B cell (primary cell): ENCODE measurements at regions not wholly inside any gene's neighbourhood (a gene's known extent, or its start where the extent isn't known, plus 50 kb on each side); places are given as distances from the start of the nearest gene placed in this dataset.

Experiments
- ATAC-seq: fragments of 200-7000 bp; cut with Tn5 transposase; one replicate; pipeline ENCODE4 v1.10.0; 2021; ENCODE audit warnings: low read depth, mild to moderate bottlenecking, moderate number of reproducible peaks, moderate library complexity
- CTCF ChIA-PET: fragments of 350-600 bp; sonication (Branson Sonifier 250); formaldehyde crosslinking; loops from one replicate; lab custom pipeline; 2021; ENCODE audit warnings: antibody characterized with exemption, inconsistent platforms; lab: Charles Lee
- POLR2A ChIA-PET: fragments of 350-600 bp; sonication (Branson Sonifier 250); formaldehyde crosslinking; loops from one replicate; lab custom pipeline; 2021; ENCODE audit warnings: antibody characterized with exemption; lab: Charles Lee
- DNase-seq: peaks from one replicate; pipeline ENCODE4 v3.0.0; 2013
- H2AFZ ChIP-seq: 2 replicates; pipeline ENCODE4 v1.6.1; 2012; ENCODE audit warnings: mild to moderate bottlenecking, low read depth, low read length; ENCODE audit not compliant: insufficient read depth, poor library complexity, severe bottlenecking
- H3K27ac ChIP-seq, 2 donors: 1 replicate in 1 of 2; 2 replicates in 1 of 2; pipeline ENCODE4 v1.5.1; 2012 to 2013; ENCODE audit warnings: low read length in 2 of 2, mild to moderate bottlenecking in 2 of 2, moderate library complexity in 1 of 2
- H3K27me3 ChIP-seq, 4 experiments: fragments of 200-600 bp in 1 of 4; sonication (generic) in 1 of 4; replicated peaks in 1 of 4; 1 replicate in 2 of 4; 2 replicates in 2 of 4; pipeline versions ENCODE4 v1.6.1 to v1.7.0; 2013 to 2016; ENCODE audit warnings: low read length in 3 of 4, mild to moderate bottlenecking in 2 of 4, mixed read lengths in 1 of 4, moderate library complexity in 1 of 4; ENCODE audit not compliant: insufficient read depth in 4 of 4, control insufficient read depth in 3 of 4; ENCODE audit errors: control extremely low read depth in 1 of 4
- H3K36me3 ChIP-seq, 2 experiments: replicated peaks in 1 of 2; 1 replicate in 1 of 2; 2 replicates in 1 of 2; pipeline versions ENCODE4 v1.6.1 to v1.7.1; 2013; ENCODE audit warnings: low read length in 1 of 2; ENCODE audit not compliant: insufficient read depth in 2 of 2, control insufficient read depth in 1 of 2; ENCODE audit errors: control extremely low read depth in 1 of 2, extremely low read depth in 1 of 2
- H3K4me1 ChIP-seq, 2 donors: fragments of 200-600 bp in 1 of 2; sonication (generic) in 1 of 2; 1 replicate in 1 of 2; 2 replicates in 1 of 2; pipeline versions ENCODE4 v1.5.1 to v1.6.1; 2013 to 2017; ENCODE audit warnings: low read length in 2 of 2; ENCODE audit not compliant: control insufficient read depth in 2 of 2, insufficient read depth in 2 of 2
- H3K4me2 ChIP-seq: replicated peaks from 2 replicates; pipeline ENCODE3; 2012; ENCODE audit warnings: mild to moderate bottlenecking, low read depth, low read length; ENCODE audit not compliant: poor library complexity, severe bottlenecking
- H3K4me3 ChIP-seq, 5 experiments: fragments of 200-600 bp in 1 of 5; sonication (generic) in 1 of 5; 1 replicate in 3 of 5; 2 replicates in 2 of 5; pipeline versions ENCODE4 v1.5.1 to v1.7.0; 2011 to 2016; ENCODE audit warnings: low read length in 4 of 5, mild to moderate bottlenecking in 4 of 5, low read depth in 2 of 5, control low read depth in 1 of 5, moderate library complexity in 1 of 5; ENCODE audit not compliant: insufficient read depth in 1 of 5; ENCODE audit errors: control extremely low read depth in 1 of 5, extremely low read depth in 1 of 5
- H3K79me2 ChIP-seq: fragments of 200-600 bp; sonication (generic); one replicate; pipeline ENCODE4 v1.6.0; 2016; ENCODE audit warnings: low read length; ENCODE audit not compliant: control insufficient read depth, insufficient read depth
- H3K9ac ChIP-seq: fragments of 200-600 bp; sonication (generic); 2 replicates; pipeline ENCODE4 v1.6.1; 2017; ENCODE audit warnings: mild to moderate bottlenecking, low read length, moderate library complexity
- H3K9me3 ChIP-seq, 3 donors: one replicate each; pipeline versions ENCODE4 v1.6.1 to v1.7.1; 2013; ENCODE audit warnings: low read length in 2 of 3; ENCODE audit not compliant: control insufficient read depth in 2 of 3, insufficient read depth in 1 of 3; ENCODE audit errors: control extremely low read depth in 1 of 3
- H4K20me1 ChIP-seq: 2 replicates; pipeline ENCODE4 v1.6.0; 2012; ENCODE audit warnings: mild to moderate bottlenecking, low read length; ENCODE audit not compliant: insufficient read depth, control insufficient read depth, poor library complexity, severe bottlenecking
- H3K27ac Mint-ChIP-seq: one replicate; pipeline ENCODE4 v1.8.0; 2021; ENCODE audit warnings: mixed read lengths
- H3K27me3 Mint-ChIP-seq: one replicate; pipeline ENCODE4 v1.8.0; 2021; ENCODE audit warnings: mixed read lengths
- H3K4me1 Mint-ChIP-seq: one replicate; pipeline ENCODE4 v1.8.0; 2021; ENCODE audit warnings: mixed read lengths
- H3K4me3 Mint-ChIP-seq: one replicate; pipeline ENCODE4 v1.8.0; 2021; ENCODE audit warnings: mixed read lengths
- H3K9me3 Mint-ChIP-seq: one replicate; pipeline ENCODE4 v1.8.0; 2022; ENCODE audit warnings: mixed read lengths; ENCODE audit not compliant: insufficient read depth
- CTCF ChIP-seq: fragments of 200-600 bp; IDR thresholded peaks from one replicate; pipeline ENCODE4 v1.8.0; 2022; ENCODE audit warnings: antibody characterized with exemption, mild to moderate bottlenecking
- EZH2 ChIP-seq: IDR thresholded peaks from 2 replicates; pipeline ENCODE4 v1.6.1; 2012; ENCODE audit warnings: borderline replicate concordance, low read depth, mild to moderate bottlenecking, moderate library complexity, low read length; ENCODE audit not compliant: insufficient read depth, poor library complexity, severe bottlenecking
- WGBS: methylation state at CpG from one replicate; pipeline ENCODE4 v1.1.5; 2013; ENCODE audit warnings: missing lambda C conversion rate; ENCODE audit not compliant: insufficient coverage; 5-methylcytosine and 5-hydroxymethylcytosine counted together
- intact Hi-C: fragments of 100-400 bp; cut with micrococcal nuclease; formaldehyde crosslinking; loops from one replicate; pipeline ENCODE4 v1.10.0; 2022

GRCh38 chr15:97482521-97482920 lies 478.0 kb upstream of the ARRDC4 start:
- H3K27ac Mint-ChIP-seq: no peak overlapping the region
- no peaks in the 10 kb centered on the region for H3K36me3 ChIP-seq
- no peak overlapping the region for H3K9ac ChIP-seq
- peaks cover 5% of the 10 kb centered on the region for H3K9me3 Mint-ChIP-seq
- intact Hi-C loops: no loop called here
- H3K4me2 ChIP-seq: no peak overlapping the region
- H3K27me3 ChIP-seq: no peaks in the 10 kb centered on the region
- H3K4me1 ChIP-seq: no peaks in the 10 kb centered on the region
- no peak overlapping the region for H2AFZ ChIP-seq
- H4K20me1 ChIP-seq: no peaks in the 10 kb centered on the region
- CTCF ChIA-PET: no interaction called here
- no peaks in the 10 kb centered on the region for H3K27me3 Mint-ChIP-seq
- peaks cover 0 to 6% (median 1%) of the 10 kb centered on the region in 3 donors for H3K9me3 ChIP-seq
- H3K4me3 Mint-ChIP-seq: no peak overlapping the region
- no peak overlapping the region for H3K27ac ChIP-seq
- no peaks in the 10 kb centered on the region for H3K4me1 Mint-ChIP-seq
- TF ChIP-seq EZH2 (no peak), CTCF (no peak)
- WGBS: no CpG with 5 or more reads among the region's 3 CpGs
- POLR2A ChIA-PET: no interaction called here
- DNase-seq (no peak), ATAC-seq (no peak)
- no peak overlapping the region for H3K4me3 ChIP-seq
- no peaks in the 10 kb centered on the region for H3K79me2 ChIP-seq

- TF ChIP-seq EZH2 (no peak), CTCF (no peak)
- no peak overlapping the region for H3K9ac ChIP-seq
- H3K4me3 ChIP-seq: no peak overlapping the region
- no CpG with 5 or more reads among the region's 21 CpGs for WGBS
- no peak overlapping the region for H2AFZ ChIP-seq
- Mint-ChIP-seq H3K27ac (no peak overlapping the region), H3K27me3 (no peaks in the 10 kb centered on the region), H3K9me3 (peaks cover 5% of the 10 kb centered on the region), H3K4me1 (no peaks in the 10 kb centered on the region), H3K4me3 (no peak overlapping the region)
- no peaks in the 10 kb centered on the region for H4K20me1 ChIP-seq
- no peaks in the 10 kb centered on the region for H3K27me3 ChIP-seq
- H3K36me3 ChIP-seq: no peaks in the 10 kb centered on the region
- POLR2A ChIA-PET: no interaction called here
- H3K4me1 ChIP-seq: no peaks in the 10 kb centered on the region
- intact Hi-C loops: no loop called here
- no peak overlapping the region for H3K27ac ChIP-seq
- no peak overlapping the region for H3K4me2 ChIP-seq
- no peak for DNase-seq
- H3K9me3 ChIP-seq: peaks cover 0 to 6% (median 1%) of the 10 kb centered on the region in 3 donors
- CTCF ChIA-PET: no interaction called here
- no peaks in the 10 kb centered on the region for H3K79me2 ChIP-seq
- no peak for ATAC-seq
Measured at GRCh38 chr15:97483232-97483631, 477.3 kb upstream of the ARRDC4 start.
